Activated T-cell treated with anti-CD3 and anti-CD28 coated beads, Interleukin-2, amount 50 U/mL, for 48 hours (primary cell): ENCODE measurements at regions not wholly inside any gene's neighbourhood (a gene's known extent, or its start where the extent isn't known, plus 50 kb on each side); places are given as distances from the start of the nearest gene placed in this dataset.
"Not testable (repeated sequence)": the region's sequence is repeated elsewhere in the genome, so short reads cannot be mapped to it uniquely, and the experiment has no call there.

Experiments
- DNase-seq, 2 experiments: peaks; one replicate each; pipeline ENCODE4 v3.0.0-alpha.2; 2020

DNA sequence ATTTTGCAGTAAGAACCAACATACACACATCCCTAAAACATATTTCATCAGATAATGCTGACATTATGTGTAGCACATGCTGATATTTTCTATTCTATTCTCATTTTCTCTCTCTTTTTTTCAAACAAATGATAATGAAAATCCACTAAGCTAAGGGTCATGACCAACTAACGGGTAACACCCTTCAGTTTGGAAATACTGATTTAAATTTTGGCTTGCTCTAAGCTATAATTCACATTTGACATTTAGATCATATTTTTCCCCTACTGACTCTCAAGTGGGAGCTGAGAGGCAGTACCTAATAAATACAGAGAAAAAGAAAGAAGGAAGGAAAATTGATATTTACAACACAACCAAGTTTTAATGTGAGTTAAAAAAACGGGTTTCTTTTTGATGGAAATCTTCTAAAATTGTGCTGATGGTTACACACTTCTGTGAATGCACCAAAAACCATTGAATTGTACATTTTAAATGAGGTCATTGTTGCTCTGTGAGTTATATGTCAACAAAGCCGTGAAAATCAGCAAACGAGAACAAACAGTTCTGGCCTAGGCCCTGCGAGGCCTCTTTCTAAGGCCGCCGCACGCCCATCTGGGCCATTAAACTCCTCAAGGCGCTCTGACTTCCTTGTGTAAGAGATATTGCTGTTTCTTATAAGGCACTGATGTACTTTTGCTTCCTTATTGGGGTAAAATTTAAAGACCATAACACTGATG is 124.2 kb downstream of the GALR1 start:
- DNase-seq, result no peak

- DNase-seq, result no peak
Observed at GRCh38 chr18:77374446-77374805, 124.8 kb downstream of the GALR1 start.

DNA sequence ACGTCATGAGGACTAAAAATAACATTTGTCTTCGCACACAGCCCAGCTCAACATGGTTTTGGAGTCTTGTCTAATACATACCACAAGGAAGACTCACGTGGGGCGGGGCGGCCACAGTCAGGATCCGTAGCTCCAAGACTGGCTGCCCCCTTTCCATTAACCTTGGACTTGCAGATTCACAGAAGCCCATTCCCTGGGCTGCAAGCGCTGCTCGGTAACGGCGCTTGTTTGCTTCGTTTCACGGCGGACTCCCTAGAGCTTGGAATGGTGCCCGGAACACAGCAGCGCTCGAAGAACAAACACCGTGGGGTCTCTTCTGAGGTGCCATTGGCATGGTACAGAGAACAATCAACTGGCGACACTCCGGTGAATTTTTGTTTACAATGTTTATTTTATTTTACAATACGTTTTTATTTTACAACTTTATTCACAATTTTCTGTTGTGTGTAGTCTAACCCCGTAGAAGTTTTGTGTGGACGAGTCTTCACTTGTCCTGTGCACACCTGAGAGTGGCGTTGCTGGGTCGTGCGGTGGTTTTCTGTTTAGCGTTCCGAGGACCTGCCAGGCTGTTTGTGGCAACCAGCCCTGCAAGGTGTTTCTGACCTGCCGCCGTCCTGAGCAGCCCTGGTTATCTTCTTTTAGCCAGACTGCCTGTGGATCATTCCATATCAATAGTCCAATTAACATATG is 126.5 kb downstream of the GALR1 start:
- no peak for DNase-seq

DNA sequence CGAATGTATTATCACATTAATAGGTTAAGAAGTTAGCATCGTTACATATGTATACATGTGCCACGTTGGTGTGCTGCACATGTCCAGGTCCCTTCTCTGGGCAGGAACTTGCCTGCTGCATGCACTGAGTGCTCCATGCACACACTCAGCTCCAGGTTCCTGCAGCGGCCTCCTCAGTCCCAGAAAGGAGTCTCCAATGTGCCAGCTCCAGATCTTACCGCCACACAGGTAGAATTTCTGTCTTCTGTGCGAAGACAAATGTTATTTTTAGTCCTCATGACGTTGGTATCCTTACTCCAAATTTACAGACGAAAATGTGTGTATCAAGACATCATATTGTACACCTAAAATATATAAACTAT is 127.1 kb downstream of the GALR1 start:
- no peak for DNase-seq

DNA sequence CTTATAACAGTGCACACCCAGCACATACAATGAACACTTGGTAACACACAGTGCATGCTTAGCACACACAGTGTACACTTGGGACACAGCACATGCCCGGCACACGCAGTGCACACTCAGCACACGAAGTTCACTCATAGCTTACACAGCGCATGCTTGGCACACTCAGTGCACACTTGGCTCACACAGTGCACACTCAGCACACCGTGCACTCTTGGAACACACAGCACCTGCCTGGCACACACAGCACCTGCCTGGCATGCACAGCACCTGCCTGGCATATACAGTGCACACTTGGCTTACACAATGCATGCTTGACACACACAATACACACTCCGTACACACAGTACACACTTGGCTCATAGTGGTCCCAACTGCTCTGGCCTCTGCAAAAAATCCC is 128.2 kb downstream of the GALR1 start:
- DNase-seq, result no peak

GRCh38 chr18:77379976-77380509 is 130.4 kb downstream of the GALR1 start:
- no peak for DNase-seq

DNA sequence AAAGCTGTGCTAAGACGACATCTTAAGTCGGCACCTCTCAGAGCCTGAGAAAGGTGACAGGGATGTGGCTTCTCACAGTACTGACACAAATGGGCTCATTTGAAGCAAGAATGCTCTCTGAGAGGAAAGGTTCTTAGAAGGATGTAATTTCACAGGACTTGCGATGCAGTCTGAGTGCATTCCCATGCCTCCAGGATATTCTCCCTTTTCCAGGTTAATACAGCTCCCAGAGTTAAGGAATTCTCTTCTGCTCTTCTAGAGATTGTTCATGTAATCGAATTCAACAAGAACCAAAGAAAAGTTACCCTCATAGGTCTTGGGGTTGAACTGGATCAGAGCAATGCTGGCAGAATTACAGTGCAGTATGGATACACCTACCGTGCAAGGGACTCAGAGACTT is 131.0 kb downstream of the GALR1 start:
- no peak for DNase-seq

GRCh38 chr18:77392321-77392720 is 142.7 kb downstream of the GALR1 start:
- no peak for DNase-seq

GRCh38 chr18:77393519-77393918 is 143.9 kb downstream of the GALR1 start:
- DNase-seq, result no peak

- no peak for DNase-seq
Observed at GRCh38 chr18:77395953-77396352, 146.3 kb downstream of the GALR1 start.

DNA sequence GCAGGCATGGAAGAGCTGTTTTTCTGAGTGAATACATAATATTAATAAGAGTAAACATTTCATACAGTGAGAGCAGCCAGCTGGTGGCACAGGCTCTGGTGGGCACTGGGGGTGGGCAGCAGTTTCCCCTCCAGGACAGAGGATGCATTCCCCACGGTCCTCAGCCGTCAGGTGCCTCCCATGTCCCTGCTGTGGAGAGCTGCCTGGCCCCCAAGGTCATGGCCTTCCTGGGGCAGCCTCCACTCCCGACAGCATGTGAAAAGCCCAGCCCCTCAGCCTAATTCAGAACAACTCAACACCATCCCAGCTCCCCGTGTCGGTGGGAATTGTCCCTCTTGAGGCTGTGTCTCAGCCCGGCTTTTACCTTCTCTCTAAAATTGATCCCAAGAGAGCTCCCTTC is 147.4 kb downstream of the GALR1 start:
- DNase-seq, result no peak

- DNase-seq, result no peak
Observed at GRCh38 chr18:77397617-77398016, 148.0 kb downstream of the GALR1 start.

DNA sequence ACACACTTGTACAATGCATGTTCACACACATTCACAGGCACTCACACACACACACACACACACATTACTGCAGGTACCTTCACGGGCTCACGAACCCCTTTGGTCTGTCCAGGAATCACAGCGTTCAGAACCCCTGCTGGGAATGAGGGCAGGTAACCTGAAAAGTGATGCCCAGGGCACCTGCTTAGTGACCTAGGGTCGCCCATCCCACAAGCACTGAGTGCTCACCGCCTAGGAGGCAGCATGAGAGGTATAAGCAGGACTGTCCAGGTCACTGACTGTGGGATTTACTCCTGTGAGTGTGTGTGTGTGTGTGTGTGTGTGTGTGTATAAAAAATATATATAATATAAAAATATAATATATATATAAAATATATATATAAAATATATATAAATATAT is 150.9 kb downstream of the GALR1 start:
- DNase-seq, result no peak

- no peak for DNase-seq
Observed at GRCh38 chr18:77401173-77401572, 151.5 kb downstream of the GALR1 start.

- DNase-seq, result no peak
Observed at GRCh38 chr18:77403969-77404535, 154.4 kb downstream of the GALR1 start.

GRCh38 chr18:77405096-77405495 is 155.4 kb downstream of the GALR1 start:
- DNase-seq, result no peak

DNA sequence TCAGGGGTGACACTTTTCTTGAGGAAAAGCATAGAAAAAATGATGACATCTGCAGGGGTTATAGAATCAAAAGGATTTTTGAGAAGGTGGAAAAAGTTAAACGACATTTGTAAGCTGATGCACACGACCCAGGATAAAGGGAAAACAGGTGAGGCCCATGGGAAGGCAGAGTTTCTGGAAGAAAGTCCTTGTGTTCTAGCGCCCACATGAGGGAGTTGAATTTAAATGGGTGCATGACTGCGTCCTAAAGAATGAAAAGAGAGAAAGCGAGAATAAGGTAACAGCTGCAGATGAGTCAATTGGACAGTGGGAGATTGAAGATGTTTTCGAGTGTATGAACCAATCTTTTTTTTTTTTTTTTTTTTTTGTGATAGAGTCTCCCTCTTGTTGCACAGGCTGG is 158.1 kb downstream of the GALR1 start:
- DNase-seq, result no peak

GRCh38 chr18:77421546-77421945 is 171.9 kb downstream of the GALR1 start:
- DNase-seq, result not testable (repeated sequence)

DNA sequence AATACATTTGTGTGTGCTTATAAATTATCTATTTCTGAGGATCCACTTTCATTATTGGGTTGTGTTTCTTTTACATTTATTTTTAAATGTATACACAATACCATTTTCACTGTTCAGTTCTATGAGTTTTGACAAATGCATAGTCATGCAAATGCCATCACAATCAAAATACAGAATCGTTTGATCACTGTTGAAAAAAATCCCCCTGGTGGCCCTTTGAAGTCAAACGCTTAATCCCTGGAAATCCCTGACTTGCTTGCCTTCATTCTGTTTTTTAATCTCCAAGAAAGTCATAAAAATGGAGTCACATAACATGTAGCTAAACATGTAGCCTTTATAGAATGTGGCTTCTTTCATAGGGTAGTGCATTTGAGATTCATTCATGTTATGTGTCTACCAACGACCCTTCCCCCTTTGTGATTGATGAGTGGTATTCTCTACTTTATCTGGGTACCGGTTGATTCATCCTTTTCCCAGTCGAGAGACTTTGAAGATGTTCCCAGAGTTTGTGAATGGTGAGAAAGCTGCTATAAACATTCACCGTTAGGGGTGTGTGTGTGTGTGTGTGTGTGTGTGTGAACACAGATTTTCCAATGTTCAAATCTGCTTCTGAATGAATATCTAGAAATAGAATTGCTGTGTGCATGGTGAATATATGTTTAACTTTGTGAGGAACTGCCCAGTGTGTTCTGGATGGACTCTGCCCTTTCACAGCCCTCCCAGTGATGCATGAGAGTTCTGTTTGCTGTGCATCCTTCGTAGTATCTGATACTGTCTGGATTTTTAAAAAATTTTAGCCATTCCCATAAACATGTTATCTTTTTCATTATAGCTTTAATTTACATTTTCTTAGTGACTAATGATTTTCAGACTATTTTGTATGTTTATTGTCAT is 173.6 kb downstream of the GALR1 start:
- DNase-seq, result no peak

DNA sequence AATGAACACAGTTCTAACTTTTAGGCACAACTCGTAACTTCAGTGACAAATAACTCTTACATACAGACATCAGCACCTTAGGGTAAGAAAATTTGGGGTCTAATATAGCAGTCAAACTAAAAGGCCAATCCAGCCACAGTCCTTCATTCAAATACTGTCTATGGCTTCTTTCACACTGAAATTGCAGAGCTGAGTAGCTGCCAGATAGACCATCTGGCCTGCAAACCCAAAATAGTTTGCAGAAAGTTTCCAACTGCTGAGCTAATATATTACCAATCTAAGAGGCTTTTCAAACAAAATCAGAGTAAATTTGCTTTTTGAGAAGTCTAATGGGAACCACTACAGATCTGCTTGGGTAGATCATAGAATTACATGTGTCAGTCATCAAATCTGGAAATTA is 183.4 kb downstream of the GALR1 start:
- no peak for DNase-seq

DNA sequence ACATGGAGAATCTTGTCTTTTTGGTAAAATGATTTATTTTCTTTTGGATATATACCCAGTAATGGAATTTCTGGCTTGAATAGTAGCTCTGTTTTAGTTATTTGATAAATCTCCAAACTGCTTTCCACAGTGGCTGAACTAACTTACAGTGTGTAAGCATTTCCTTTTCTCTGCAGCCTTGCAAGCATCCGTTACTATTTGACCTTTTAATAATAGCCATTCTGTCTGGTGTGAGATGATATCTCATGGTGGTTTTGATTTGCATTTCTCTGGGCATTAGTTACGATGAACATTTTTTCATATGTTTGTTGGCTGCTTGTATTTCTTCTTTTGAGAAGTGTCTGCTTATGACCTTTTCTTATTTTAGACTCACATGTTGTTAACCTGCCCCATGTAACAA is 190.2 kb downstream of the GALR1 start:
- no peak for DNase-seq

GRCh38 chr18:77442393-77442792 is 192.7 kb downstream of the GALR1 start:
- no peak for DNase-seq

GRCh38 chr18:77444385-77444784 is 194.7 kb downstream of the GALR1 start:
- no peak for DNase-seq
